ENCODE measurements at regions not wholly inside any gene's neighbourhood (a gene's known extent, or its start where the extent isn't known, plus 50 kb on each side); places are given as distances from the start of the nearest gene placed in this dataset.

- no peak for TF ChIP-seq CTCF (conservative IDR thresholded peaks at IDR 0.05; ENCODE audit: low read length)
- no peak for TF ChIP-seq EZH2phosphoT487 (IDR thresholded peaks at IDR 0.05; ENCODE audit: borderline replicate concordance)
Measured at GRCh38 chr13:59000770-59001169, 1163.0 kb downstream of the DIAPH3 start.
